SK-N-SH treated with all-trans-retinoic acid at 6 μM for 48 hours (cell line): ENCODE measurements at regions not wholly inside any gene's neighbourhood (a gene's known extent, or its start where the extent isn't known, plus 50 kb on each side); places are given as distances from the start of the nearest gene placed in this dataset.

Experiments used
- ARNTL ChIP-seq: fragments of 450-650 bp; formaldehyde crosslinking; IDR thresholded peaks from 2 replicates; pipeline ENCODE4 v1.5.0; 2020; ENCODE audit warnings: low read depth, mild to moderate bottlenecking, moderate library complexity, borderline replicate concordance
- OSR1 ChIP-seq: fragments of 250-450 bp; sonication (Bioruptor Pico); IDR thresholded peaks from 2 replicates; pipeline ENCODE4 v1.8.0; 2022; ENCODE audit warnings: moderate library complexity, mild to moderate bottlenecking, inconsistent platforms
- PATZ1 ChIP-seq: fragments of 250-450 bp; sonication (Bioruptor Pico); IDR thresholded peaks from 2 replicates; pipeline ENCODE4 v1.8.0; 2020; ENCODE audit warnings: mild to moderate bottlenecking, moderate library complexity, borderline replicate concordance
- SNAI2 ChIP-seq: fragments of 250-450 bp; sonication (Bioruptor Pico); IDR thresholded peaks from 2 replicates; pipeline ENCODE4 v1.5.0; 2020; ENCODE audit warnings: mild to moderate bottlenecking, moderate library complexity
- ZFP3 ChIP-seq: fragments of 250-450 bp; sonication (Bioruptor Pico); IDR thresholded peaks from 2 replicates; pipeline ENCODE4 v1.5.0; 2020; ENCODE audit warnings: mild to moderate bottlenecking, moderate library complexity
- ZFP30 ChIP-seq: fragments of 450-650 bp; formaldehyde crosslinking; IDR thresholded peaks from 2 replicates; pipeline ENCODE4 v1.5.0; 2022; ENCODE audit warnings: mild to moderate bottlenecking, moderate library complexity
- ZNF70 ChIP-seq: fragments of 450-650 bp; formaldehyde crosslinking; IDR thresholded peaks from 2 replicates; pipeline ENCODE4 v1.5.0; 2020; ENCODE audit warnings: mild to moderate bottlenecking, moderate library complexity
- ZNF8 ChIP-seq: fragments of 450-650 bp; formaldehyde crosslinking; IDR thresholded peaks from 2 replicates; pipeline ENCODE4 v1.5.0; 2020; ENCODE audit warnings: mild to moderate bottlenecking, moderate library complexity
- TF ChIP-seq, protein P1 (sequence below): fragments of 250-450 bp; sonication (Bioruptor Pico); IDR thresholded peaks from 2 replicates; pipeline ENCODE4 v1.5.0; 2020; ENCODE audit warnings: mild to moderate bottlenecking, moderate library complexity

DNA sequence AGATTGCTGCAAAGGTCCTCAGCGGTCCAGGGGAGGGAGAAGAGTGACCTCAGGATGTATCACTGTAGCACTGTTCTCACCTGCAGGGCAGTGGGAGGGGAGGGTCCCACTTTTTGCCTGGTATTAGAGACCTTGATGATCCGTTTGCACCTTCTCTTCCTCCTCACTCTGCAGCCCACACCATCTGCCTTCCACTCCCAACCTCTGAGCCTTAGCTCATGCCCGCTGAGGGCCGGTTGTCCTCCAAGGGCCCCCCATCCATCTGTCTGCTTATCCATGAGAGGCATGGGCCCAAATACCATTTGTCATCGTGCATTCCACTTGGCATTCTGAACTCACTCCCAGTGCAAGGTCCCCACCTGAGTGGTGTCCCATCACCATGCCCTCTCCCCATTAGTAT, 64.6 kb upstream of the PCBD1 start:
- TF ChIP-seq ZFP3 (no peak), ARNTL (CRISPR knock-in tag) (no peak), OSR1 (CRISPR knock-in tag) (no peak), SNAI2 (no peak), PATZ1 (no peak), ZFP30 (no peak), ZNF8 (no peak), ZNF70 (no peak)
- TF ChIP-seq, protein P1, sequence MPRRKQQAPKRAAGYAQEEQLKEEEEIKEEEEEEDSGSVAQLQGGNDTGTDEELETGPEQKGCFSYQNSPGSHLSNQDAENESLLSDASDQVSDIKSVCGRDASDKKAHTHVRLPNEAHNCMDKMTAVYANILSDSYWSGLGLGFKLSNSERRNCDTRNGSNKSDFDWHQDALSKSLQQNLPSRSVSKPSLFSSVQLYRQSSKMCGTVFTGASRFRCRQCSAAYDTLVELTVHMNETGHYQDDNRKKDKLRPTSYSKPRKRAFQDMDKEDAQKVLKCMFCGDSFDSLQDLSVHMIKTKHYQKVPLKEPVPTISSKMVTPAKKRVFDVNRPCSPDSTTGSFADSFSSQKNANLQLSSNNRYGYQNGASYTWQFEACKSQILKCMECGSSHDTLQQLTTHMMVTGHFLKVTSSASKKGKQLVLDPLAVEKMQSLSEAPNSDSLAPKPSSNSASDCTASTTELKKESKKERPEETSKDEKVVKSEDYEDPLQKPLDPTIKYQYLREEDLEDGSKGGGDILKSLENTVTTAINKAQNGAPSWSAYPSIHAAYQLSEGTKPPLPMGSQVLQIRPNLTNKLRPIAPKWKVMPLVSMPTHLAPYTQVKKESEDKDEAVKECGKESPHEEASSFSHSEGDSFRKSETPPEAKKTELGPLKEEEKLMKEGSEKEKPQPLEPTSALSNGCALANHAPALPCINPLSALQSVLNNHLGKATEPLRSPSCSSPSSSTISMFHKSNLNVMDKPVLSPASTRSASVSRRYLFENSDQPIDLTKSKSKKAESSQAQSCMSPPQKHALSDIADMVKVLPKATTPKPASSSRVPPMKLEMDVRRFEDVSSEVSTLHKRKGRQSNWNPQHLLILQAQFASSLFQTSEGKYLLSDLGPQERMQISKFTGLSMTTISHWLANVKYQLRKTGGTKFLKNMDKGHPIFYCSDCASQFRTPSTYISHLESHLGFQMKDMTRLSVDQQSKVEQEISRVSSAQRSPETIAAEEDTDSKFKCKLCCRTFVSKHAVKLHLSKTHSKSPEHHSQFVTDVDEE (CRISPR knock-in tag): no peak
